NCI-H82 treated with DMSO at 0.1 percent for 48 hours (cell line): ENCODE measurements at regions not wholly inside any gene's neighbourhood (a gene's known extent, or its start where the extent isn't known, plus 50 kb on each side); places are given as distances from the start of the nearest gene placed in this dataset.
A peak's percentile ranks its signal among the peaks of the same experiment; 100 is the strongest.

Experiments
- DNase-seq: peaks from one replicate; lab custom pipeline; 2025; ENCODE audit not compliant: unreplicated experiment; lab: John Stamatoyannopoulos, UW

DNA sequence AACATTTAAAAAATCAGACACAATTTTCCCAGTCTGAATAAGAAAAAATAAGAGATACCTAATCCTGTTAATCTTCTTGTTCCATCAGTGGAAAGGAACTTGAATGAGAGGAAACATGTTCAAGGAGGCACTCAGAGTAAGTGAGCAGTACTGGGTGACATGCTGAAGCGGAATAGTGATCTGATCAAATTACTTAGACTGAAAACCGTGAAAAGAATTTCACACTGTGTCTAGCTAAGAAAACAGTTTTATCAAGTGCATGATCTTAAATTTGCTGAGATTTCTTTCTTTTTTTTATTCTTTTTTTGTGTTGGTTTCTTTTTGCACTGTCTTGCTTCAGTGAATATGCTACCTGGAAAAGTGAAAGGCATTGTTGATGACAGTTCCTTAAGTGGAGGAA lies 249.5 kb upstream of the SLC10A2 start:
- no peak for DNase-seq

DNA sequence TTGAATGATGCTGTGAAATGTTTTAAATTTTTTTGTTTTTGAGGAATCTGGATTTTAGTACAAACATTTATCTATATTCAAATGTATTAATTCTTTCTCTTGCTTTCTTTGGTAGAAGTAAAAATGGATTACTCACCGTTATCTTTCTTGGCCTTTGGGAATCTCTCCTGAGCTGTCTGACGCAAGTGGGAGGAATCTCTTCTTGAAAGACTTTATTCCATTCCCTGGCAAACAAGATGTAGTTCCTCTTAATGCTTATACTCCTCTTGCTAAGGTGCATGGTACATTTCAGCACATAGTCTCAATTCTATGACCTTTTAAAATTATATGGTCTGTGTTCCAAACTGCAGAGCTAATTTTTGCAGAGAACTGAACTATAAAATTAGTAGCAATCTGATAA lies 246.2 kb upstream of the SLC10A2 start:
- no peak for DNase-seq

DNA sequence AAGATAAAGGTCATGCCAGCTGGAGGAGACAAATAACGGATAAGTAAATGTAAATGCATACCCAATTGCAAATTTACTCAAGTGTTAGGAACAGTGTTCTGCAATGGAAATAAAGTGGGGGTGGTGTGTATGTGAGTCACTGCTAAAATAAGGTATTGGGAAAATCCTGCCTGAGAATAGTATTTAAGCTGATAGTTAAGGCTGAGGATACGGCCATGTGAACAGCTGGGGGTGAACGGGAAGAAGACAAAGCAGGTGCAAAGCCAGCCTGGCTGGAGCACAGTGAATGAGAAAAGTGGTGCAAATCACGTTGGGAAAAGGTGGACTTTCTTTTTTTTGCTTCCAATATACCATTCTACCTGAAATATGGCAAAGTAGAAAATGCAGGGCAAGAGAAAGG lies 242.4 kb upstream of the SLC10A2 start:
- no peak for DNase-seq

DNA sequence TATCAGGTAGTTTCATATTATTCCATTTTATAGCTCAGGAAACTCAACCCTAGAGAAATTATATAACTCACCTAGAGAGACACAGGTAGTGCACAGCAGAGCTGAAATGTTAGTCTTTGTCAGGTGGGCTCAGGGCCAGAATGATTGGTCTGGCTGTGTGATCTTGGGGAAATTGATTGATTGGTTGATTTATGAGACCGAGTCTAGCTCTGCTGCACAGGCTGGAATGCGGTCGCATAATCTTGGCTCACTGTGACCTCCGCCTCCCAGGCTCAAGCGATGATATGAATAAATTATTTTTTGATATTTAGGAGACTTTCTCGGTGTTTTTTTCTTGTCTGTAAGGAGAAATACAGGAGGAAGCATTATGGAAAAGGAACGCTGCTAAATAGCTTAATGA lies 239.9 kb upstream of the SLC10A2 start:
- no peak for DNase-seq

DNA sequence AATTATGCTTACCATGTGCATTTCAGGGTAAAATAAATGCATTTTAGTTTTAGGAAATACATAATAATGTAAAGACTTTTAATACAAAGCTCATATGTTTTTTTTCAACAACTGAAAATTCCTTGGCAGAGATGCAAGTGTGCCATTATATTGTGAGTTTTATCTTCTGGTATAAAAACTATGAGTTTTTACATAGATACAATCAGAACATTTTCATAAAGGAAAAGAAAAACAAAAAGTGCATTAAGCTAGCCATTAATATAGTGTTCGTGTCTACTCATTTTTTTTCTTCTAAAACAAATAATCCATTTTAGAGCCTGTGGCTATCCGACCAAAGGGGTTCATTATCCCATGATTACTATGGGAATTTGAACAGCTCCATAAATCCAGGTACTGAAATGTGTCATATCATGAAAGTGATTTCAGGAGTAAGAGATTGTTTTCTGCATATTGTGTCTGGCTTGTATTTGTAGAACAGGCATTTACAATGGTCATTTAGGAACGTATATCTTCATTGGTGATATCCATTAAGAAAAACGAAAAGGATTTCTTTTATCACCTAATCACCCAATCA lies 236.9 kb upstream of the SLC10A2 start:
- DNase-seq, result no peak

DNA sequence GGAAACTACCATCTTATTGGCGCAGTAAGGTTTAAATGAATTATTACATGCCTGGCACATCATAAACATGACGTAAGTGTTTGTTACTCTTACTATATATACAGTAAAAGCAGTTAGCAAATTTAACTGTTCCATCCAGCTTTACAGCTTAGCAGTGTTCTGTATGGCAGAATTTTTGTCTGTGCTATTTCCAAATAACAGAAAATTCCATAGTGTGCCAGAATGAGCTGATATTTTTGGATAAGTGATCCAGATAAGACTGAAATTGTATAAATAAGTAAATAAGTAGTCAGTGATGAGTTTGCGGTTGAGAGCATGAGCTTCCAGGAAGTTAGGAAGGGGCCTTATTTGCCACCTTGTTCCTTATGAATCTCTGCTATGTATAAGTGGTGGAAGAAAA lies 236.5 kb upstream of the SLC10A2 start:
- no peak for DNase-seq

DNA sequence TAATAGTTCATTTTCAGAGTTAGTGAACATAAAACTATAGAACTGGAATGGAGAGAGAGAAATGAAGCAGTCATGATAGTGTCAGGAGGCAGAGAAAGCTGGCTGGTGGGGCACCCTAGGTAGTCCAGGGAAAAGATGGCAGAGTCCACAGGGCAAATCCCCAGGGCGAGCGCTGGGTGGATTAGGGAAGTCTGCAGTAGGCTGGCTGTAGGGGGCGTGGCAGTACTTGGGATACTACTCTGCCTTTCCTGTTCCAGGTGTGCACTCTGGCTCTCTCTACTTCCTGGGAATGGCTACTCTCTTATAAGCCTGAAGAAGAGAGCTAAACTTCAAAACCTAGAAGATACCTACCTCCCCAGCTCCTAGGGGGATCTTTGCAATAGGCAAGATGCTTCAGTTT lies 232.9 kb upstream of the SLC10A2 start:
- DNase-seq, result no peak

DNA sequence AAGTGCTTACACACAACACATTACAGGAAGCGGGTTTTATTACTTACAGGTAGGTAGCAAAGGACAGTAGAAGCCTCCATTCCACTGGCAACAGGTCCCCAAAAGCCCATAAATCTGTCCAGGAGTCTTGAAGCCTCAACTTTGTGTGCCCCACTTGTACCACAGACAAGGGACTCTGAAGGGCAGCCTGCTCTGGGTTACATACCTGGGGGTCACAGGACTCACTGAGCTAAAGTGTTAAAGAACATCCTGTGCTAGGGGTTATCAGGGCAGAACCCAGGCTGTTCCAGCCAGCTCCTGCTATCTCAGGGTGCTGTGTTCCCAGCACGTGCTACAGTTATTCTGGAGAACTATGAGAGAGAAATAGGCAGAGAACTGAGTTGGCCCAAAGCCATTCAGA lies 230.9 kb upstream of the SLC10A2 start:
- no peak for DNase-seq

DNA sequence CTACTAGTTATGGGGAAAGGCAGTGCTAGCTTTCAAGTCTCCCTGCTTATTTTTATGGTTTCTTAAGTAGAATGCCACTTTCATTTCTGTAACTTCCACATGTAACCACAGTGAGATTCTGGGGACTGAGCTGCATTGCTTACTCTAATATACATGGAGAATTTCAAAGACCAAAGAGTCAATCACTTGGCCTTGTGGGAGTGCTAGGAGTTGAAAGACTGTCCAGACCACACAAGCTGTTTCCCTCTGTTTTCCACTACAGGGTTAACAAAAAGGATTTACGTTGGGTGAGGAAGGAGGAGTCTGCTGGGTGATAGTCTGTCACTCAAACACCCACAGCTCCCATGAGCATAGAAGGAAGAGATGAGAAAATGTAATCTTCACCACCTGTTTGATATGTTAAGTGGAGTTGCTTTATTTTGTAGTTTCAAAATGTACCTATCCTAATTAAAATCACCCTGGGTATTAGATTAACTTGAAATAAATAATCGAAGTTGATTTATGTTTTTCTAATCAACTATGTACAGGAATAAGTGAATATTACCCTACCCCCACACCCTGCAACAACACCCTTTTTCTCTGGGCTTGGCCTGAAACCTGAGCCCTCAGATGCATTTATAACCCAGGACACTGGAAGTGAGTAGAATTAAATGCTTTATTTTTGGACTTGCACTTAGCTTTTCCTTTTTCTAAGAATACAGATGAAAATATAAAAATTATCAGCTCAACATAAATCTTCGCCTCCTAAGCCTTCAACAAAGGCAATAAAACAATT lies 225.8 kb upstream of the SLC10A2 start:
- peak; percentile 34 for DNase-seq

DNA sequence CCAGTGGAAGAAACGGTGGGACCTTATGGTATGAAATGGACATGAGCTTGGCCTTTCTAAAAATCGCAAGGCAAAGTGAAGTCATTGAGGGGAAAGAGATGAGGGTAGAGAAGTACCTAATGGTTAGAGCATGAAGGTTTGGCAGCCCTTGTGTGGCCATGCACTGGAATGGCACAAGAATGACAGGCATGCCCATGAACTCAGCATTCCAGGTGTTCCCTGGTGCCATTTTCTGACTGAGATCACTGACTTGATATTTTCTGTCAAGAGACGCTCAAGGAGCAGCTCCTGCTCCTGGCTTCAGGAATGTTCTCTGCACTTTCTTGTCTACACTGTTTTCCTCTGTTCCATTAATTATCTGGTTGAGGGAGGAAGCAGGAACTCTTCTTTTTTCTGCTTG lies 225.0 kb upstream of the SLC10A2 start:
- DNase-seq, result no peak

DNA sequence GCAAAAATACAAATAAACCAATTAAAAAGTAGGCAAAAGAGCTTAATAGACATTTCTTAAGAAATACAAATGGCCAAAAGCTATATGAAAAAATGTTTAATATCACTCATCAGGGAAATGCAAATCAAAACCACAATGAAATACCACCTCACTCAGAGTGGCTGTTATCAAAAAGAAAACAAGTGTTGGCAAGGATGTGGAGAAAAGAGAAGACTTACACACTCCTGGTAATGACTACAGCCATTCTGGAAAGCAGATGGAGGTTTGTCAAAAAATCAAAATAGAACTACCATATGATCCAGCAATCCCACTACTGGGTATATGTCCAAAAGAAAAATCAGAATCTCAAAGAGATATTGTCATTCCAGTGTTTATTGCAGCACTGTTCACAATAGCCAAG lies 223.5 kb upstream of the SLC10A2 start:
- no peak for DNase-seq

DNA sequence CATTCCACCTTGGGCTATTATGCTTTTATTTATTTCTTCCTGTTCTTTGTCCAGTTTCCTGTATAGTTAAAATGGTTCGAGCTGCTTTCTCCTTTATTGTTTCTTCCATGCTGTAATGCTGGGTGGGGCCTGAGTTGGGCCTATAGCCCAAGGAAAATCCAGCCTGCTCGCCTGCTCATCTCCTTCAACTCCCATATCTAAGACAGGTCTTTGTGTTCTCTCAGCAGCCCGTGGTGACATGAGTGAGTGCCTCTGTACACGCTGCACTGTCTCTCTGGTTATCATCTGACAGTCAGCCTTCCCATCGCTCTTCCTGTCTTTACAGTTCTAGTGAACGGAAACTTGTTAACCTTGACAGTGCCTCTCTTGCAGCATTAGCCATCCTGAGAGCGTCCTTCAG lies 221.9 kb upstream of the SLC10A2 start:
- no peak for DNase-seq

DNA sequence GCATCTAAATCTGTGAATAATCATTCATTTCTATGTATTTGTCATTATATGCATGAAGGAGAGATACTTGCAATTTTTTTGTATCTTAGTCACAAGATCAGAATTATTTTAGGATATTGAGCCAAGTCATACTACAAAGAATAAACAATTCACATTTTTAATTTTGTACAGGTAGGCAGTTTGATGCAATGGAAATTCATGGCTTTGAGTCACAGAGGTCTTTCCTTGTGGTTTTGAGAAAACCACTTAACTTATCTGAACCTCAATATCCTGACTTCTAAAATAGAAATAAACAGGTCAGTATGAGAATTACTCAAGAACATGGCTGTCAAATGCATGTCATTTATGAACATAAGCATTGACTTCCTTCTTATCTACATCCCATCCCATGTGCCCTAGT lies 221.4 kb upstream of the SLC10A2 start:
- no peak for DNase-seq

DNA sequence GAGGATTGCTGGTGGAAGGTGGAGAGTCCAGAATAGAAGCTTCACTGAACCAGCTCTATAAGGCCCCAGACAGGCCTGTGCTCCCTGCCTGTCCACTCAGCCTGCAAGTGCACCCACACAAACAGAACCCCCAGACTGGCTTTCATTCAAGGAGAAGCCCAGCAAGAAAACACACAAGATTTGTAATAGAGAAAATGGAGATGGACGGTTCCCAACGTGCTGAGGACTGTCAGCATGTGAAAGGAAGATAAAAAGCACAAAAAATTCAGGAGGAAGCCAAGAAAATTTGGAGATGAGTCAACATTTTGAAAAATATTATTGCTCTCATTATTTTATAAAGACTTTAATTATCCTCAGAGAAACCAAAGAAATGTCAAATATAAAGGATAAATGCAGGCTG lies 218.2 kb upstream of the SLC10A2 start:
- DNase-seq, result no peak

DNA sequence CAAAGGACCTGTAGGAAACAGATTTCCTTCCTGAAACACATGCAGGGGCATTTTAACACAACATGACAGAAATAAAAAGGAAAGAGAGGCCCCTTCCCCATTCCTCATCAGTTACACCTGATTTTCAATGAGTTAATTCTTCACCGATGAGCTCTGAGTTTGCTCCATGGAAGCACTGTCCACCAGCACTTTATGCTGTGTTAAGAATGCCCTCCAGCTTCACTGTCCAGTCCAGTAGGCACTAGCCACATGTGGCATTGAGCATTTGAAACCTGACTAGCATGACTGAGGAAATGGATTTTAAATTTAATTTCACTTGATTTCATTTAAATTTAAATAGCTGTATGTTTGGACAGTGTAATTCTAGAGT lies 217.2 kb upstream of the SLC10A2 start:
- DNase-seq, result no peak

DNA sequence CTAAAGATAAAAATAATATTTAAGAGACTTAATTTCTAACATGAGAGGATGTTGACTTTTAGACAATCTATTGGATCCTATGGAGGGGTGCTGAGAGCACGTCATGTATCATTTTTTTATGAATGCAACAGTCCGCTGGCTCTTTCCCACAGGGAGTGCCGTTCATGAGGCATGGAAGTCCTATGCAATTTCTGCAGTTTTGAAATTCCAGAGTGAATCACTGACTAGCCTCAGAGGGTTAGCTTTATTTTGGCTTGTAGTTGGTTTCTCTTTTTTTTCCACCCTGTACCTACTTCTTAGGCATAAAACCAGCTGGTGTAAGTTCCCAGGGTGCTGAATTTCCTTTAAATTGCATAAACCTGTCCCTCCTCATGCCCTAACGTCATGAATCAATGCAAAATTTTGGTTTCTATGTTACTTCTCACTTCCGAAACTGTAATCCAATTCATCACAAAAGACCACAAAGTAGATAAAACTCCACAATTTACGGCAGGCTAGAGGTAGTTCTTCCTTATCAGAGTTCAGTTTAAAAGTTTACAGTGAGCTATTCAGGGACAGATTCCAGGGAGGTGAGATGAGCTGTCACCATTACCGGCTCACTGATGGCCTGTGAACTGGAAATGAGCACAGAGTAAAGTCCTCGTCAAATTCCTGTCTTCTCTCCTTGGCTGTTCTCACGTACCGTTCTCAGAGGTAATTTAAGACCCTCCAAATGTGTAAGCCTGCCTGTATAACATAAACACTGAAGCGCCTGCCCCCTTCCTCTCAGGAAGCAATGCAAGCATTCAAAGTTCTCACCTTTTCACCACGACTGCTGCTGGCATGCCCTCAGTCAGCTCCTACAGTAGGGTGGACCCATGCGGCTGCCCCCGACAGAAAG lies 216.6 kb upstream of the SLC10A2 start:
- no peak for DNase-seq

DNA sequence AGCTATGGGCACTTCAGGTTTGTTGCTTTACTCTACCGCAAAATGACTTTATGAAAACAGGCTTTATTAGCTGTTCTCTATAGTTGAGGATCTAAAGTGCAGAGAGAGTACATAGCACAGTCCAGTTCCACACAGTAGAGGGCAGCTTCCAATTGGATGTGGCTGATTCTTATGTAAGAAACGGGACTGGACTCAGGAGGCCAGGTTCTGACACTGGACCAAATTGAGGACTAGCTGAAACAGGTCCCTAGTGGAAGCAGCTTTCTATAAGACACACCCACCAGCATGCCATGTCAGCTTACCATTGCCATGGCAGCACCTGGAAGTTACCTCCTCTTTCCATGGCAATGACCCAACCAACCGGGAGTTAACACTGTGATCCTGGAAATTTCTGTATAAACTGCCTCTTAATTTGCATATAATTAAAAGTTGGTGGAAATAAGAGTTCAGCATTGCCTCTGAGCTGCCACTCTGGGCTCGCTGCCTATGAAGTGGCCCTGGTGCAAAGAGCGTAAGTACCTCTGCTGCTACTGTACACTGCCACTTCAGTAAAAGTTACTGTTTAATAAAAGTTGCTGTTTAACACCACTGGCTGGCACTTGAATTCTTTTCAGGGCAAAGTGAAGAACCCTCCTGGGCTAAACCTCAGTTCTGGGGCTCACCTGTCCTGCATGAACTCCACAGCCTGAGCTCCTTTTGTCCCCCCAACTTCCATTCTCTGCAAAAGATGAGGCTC lies 211.9 kb upstream of the SLC10A2 start:
- no peak for DNase-seq

DNA sequence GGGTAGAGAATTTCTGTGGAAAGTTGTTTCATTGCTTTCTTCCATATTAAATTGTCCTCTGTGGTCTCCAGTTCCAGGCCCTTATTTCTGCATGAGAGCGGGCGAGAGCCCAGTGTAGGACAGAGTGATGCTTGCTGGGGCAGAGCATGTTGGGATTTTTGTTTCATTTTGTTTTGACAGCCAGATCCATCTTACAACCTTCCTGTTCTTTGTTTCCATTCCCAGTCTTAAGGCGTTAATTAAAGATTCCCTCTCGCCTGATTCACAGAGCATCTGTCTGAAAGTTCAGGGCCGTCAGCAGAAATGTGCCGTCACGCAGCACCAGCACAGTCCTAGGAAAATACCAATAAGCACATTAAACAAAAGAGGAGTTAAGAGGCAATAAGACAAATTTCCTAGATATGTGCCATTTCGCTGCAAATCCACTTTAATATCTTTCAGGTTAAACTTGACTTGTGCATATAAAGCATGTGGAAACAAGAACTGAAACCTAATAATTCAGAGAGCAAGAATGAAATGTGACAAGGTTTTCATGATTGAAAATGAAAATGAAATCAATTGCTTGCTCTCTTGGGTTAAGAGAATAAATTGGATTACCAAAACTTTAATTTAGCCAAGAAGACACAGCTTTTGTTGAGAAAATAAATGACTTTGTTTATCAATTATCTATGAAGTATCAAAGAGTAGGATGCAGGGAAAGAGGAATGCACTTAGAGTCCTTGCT lies 210.7 kb upstream of the SLC10A2 start:
- no peak for DNase-seq

DNA sequence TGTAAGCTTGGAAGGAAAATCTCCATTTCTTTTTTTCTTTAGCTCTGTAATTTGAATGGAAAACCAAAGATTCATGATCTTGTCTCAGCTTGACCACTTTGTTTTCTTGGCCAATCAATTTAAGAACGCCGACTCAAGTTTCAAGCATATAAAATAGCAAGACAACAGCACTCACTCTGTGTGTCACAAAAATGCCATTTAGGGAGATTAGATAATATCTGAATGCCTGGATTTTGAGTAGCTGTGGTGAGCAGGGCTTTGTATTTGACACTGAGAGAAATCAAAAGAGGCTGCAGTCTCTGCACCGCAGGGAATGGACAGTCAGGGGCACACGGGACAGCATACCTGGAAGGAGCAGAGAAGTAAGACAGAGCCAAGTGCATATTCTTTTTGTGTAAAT lies 209.5 kb upstream of the SLC10A2 start:
- DNase-seq, result no peak

DNA sequence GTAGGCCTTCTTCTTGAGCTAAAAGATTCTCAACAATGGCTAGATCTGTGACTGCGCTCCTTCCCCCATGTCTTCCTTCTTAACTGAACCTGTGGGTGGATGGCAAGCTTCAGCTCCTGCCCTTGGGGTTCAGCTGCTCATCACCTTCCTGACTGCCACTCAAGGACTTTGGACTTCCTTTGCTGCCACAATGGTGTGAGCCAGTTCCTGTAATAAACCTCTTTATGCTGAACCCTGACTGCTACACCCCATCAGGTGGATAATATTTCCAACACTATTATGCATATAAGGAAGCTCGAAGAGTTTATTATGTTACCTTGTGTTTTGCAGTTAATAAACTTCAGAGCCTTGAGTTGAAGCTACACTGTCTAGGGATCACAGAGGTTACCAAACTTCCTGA lies 208.9 kb upstream of the SLC10A2 start:
- no peak for DNase-seq

DNA sequence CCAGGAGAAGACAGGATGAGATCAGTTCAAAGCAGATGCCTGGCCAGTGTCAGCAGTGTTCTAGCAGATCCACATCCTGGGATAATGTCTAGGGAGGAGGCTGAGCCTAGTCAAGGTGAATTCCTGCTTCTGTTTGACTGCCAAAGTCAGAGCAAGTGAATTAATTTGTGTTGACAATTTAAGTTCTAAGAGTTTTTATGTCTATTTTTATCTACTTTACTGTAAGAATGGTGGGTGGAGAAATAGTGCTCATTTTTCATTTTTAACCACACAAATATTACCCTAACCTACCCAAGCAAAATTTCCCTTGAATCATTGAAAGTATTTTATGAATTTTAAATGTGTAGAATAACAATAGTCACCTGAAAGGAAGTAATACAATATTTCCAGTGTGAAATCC lies 207.6 kb upstream of the SLC10A2 start:
- DNase-seq, result no peak
